Coronary artery (tissue), 2 donors: ENCODE measurements at regions not wholly inside any gene's neighbourhood (a gene's known extent, or its start where the extent isn't known, plus 50 kb on each side); places are given as distances from the start of the nearest gene placed in this dataset.

Source experiments
- DNase-seq: peaks from one replicate; pipeline ENCODE4 v3.0.0-alpha.2; 2017; ENCODE audit warnings: low spot score
- H3K27ac ChIP-seq, 2 donors: fragments of 200-600 bp; sonication (generic); one replicate each; pipeline ENCODE4 v1.5.1; 2016 to 2019
- H3K4me3 ChIP-seq: fragments of 200-600 bp; sonication (generic); 2 replicates; pipeline ENCODE4 v1.5.1; 2016; ENCODE audit warnings: mild to moderate bottlenecking, moderate library complexity
- CTCF ChIP-seq: fragments of 200-600 bp; sonication (generic); IDR thresholded peaks from one replicate; pipeline ENCODE4 v1.5.1; 2019; ENCODE audit warnings: antibody characterized with exemption

- Histone ChIP-seq H3K27ac (no peak overlapping the region), H3K4me3 (no peak overlapping the region)
- DNase-seq: no peak
- TF ChIP-seq CTCF: no peak
Observed at GRCh38 chr15:85974348-85974705, 105.3 kb upstream of the AGBL1 start.

GRCh38 chr15:85974742-85975141 lies 104.9 kb upstream of the AGBL1 start:
- no peak for TF ChIP-seq CTCF
- Histone ChIP-seq H3K27ac (no peak overlapping the region), H3K4me3 (no peak overlapping the region)
- DNase-seq: no peak

GRCh38 chr15:85976102-85976501 lies 103.6 kb upstream of the AGBL1 start:
- no peak for TF ChIP-seq CTCF
- no peak for DNase-seq
- Histone ChIP-seq H3K27ac (no peak overlapping the region), H3K4me3 (no peak overlapping the region)

- no peak for TF ChIP-seq CTCF
- Histone ChIP-seq H3K27ac (no peak overlapping the region), H3K4me3 (no peak overlapping the region)
- no peak for DNase-seq
Observed at GRCh38 chr15:85976986-85977385, 102.7 kb upstream of the AGBL1 start.

- no peak for DNase-seq
- Histone ChIP-seq H3K27ac (no peak overlapping the region), H3K4me3 (no peak overlapping the region)
- TF ChIP-seq CTCF: no peak
Observed at GRCh38 chr15:85977586-85977985, 102.1 kb upstream of the AGBL1 start.

- Histone ChIP-seq H3K4me3 (no peak overlapping the region), H3K27ac (no peak overlapping the region)
- no peak for TF ChIP-seq CTCF
- no peak for DNase-seq
Observed at GRCh38 chr15:85979929-85980328, 99.7 kb upstream of the AGBL1 start.

GRCh38 chr15:85980946-85981345 lies 98.7 kb upstream of the AGBL1 start:
- TF ChIP-seq CTCF: no peak

More at GRCh38 chr15:85980946-85981345, 98.7 kb upstream of the AGBL1 start:
- no peak for DNase-seq
- H3K27ac ChIP-seq: no peak overlapping the region
- no peak overlapping the region for H3K4me3 ChIP-seq
